ENCODE measurements at regions not wholly inside any gene's neighbourhood (a gene's known extent, or its start where the extent isn't known, plus 50 kb on each side); places are given as distances from the start of the nearest gene placed in this dataset.

DNA sequence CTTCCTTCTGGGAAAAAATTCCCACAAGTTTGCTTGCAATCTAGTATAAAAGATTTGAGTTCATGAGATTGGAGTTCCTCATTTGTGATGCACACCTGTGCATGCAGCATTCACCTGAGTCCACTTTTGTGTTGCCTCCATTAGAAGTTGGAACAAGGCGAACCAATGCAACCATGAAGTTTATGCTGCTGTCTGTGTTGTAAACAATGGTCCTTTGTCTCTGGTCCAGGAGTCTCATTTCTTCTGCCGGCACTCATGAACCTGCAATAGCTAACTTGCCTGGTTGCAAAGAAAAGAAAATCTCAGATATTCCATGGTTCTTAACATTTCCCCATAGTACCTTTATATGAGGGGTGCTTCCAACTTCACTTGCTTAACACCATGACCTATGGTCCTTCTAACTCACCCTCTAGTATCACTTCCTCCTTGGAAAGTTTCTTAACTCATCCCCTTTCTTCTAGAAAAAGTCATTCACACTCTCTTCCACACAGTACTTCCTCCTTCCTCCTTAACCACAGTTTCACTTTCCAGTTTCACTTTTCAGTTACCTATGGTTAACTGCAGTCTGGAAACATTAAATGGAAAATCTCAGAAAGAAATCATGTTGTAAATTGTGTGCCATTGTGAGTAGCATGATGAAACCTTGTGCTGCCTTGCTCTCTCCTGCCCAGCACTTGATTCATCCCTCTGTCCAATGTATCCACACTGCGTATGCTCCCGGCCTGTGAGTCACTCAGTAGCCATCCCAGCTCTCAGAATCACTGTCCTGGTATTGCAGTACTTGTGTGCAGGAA is 128.8 kb upstream of the TRIB2 start:
- TF ChIP-seq, protein P1, sequence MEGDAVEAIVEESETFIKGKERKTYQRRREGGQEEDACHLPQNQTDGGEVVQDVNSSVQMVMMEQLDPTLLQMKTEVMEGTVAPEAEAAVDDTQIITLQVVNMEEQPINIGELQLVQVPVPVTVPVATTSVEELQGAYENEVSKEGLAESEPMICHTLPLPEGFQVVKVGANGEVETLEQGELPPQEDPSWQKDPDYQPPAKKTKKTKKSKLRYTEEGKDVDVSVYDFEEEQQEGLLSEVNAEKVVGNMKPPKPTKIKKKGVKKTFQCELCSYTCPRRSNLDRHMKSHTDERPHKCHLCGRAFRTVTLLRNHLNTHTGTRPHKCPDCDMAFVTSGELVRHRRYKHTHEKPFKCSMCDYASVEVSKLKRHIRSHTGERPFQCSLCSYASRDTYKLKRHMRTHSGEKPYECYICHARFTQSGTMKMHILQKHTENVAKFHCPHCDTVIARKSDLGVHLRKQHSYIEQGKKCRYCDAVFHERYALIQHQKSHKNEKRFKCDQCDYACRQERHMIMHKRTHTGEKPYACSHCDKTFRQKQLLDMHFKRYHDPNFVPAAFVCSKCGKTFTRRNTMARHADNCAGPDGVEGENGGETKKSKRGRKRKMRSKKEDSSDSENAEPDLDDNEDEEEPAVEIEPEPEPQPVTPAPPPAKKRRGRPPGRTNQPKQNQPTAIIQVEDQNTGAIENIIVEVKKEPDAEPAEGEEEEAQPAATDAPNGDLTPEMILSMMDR (IDR thresholded peaks at IDR 0.05; ENCODE audit: low read depth, low read length) = no peak
- TF ChIP-seq EZH2phosphoT487 (IDR thresholded peaks at IDR 0.05; ENCODE audit: low read depth) = 0 out of 2 replicates have a peak, but pooled peaks have one; percentile 62
- Histone ChIP-seq H3K27ac (ENCODE audit: low read length) (no peak overlapping the region), H3K36me3 (replicated peaks; ENCODE audit: low read depth, low read length) (no peaks in the 10 kb centered on the region), H3K79me2 (ENCODE audit: low read length) (no peaks in the 10 kb centered on the region), H3K4me2 (ENCODE audit: low read length) (peak overlapping the region; percentile 58), H3K27me3 (ENCODE audit: low read depth, low read length) (peaks cover 60% of the 10 kb centered on the region), H3K9me3 (ENCODE audit: insufficient read depth, low read length) (0 out of 2 replicates have a peak, but pooled peaks cover 6% of the 10 kb centered on the region), H3K4me3 (ENCODE audit: low read length) (peak overlapping the region; percentile 17; the same call in 1 of the 2 replicates), H3K9ac (ENCODE audit: low read length) (no peak overlapping the region), H2AFZ (ENCODE audit: low read depth, low read length) (no peak overlapping the region), H4K20me1 (ENCODE audit: insufficient read depth, low read length) (no peaks in the 10 kb centered on the region), H3K4me1 (ENCODE audit: low read length) (peaks cover 30% of the 10 kb centered on the region)

DNA sequence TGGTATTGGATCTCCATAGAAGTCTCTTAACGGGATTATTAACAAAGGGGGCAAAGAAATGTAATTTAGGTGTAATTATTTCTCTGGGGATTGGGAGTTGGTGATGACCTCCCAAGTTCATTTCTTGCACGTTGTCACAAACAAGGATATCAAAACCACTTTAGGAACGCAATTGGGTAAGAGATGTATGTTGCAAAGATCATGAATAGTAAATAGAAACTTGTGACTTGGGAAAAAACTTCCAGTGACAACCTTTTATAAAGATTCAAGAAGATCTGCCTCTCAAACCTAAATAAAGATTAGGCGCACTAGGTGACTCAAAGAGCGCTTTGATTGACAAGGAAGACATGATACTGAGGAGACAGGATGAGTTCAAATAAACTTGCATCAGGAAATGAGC is 127.8 kb upstream of the TRIB2 start:
- H2AFZ ChIP-seq (ENCODE audit: low read depth, low read length) = no peak overlapping the region
- H3K4me2 ChIP-seq (ENCODE audit: low read length) = 0 out of 2 replicates have a peak overlapping the region, but pooled peaks have one; percentile 58
- H3K79me2 ChIP-seq (ENCODE audit: low read length) = no peaks in the 10 kb centered on the region
- H3K4me3 ChIP-seq (ENCODE audit: low read length) = no peak overlapping the region
- no peaks in the 10 kb centered on the region for H3K36me3 ChIP-seq (replicated peaks; ENCODE audit: low read depth, low read length)
- no peak overlapping the region for H3K27ac ChIP-seq (ENCODE audit: low read length)
- peaks cover 30% of the 10 kb centered on the region for H3K4me1 ChIP-seq (ENCODE audit: low read length)
- no peaks in the 10 kb centered on the region for H4K20me1 ChIP-seq (ENCODE audit: insufficient read depth, low read length)
- H3K9me3 ChIP-seq (ENCODE audit: insufficient read depth, low read length) = 0 out of 2 replicates have a peak, but pooled peaks cover 6% of the 10 kb centered on the region
- no peak overlapping the region for H3K9ac ChIP-seq (ENCODE audit: low read length)
- H3K27me3 ChIP-seq (ENCODE audit: low read depth, low read length) = peaks cover 58% of the 10 kb centered on the region
- no peak for TF ChIP-seq EZH2phosphoT487 (IDR thresholded peaks at IDR 0.05; ENCODE audit: low read depth)
- TF ChIP-seq, protein P1 (IDR thresholded peaks at IDR 0.05; ENCODE audit: low read depth, low read length) = no peak

DNA sequence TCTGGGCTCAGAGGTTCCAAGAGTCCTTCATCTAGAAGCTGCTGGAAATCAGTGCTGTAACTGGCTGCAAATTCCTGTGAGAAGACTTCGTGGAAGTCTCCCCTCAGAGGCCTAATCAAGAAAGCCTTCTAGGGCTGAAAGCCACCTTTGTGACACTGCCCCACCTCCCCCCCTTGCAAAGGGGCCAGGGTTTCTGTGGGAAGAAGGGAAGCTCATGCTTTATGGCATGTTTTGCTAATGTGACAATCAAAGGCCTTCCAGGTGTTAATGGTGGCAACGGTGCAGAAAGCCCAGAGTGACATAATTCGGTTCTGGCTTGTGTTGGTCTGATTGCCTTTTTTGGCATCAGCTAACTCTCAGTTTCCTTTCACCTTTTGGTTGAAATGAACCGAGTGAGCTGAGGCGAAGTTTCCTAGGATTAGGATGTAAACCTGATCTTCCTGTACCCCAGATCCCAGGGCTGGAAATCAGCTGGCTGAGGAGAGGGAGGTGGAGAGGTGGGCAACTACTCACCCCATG is 126.9 kb upstream of the TRIB2 start:
- H3K4me1 ChIP-seq (ENCODE audit: low read length) = peaks cover 30% of the 10 kb centered on the region
- no peak overlapping the region for H3K4me2 ChIP-seq (ENCODE audit: low read length)
- no peak overlapping the region for H2AFZ ChIP-seq (ENCODE audit: low read depth, low read length)
- no peak overlapping the region for H3K27ac ChIP-seq (ENCODE audit: low read length)
- no peaks in the 10 kb centered on the region for H3K36me3 ChIP-seq (replicated peaks; ENCODE audit: low read depth, low read length)
- no peak overlapping the region for H3K4me3 ChIP-seq (ENCODE audit: low read length)
- TF ChIP-seq, protein P1 (IDR thresholded peaks at IDR 0.05; ENCODE audit: low read depth, low read length) = no peak
- TF ChIP-seq EZH2phosphoT487 (IDR thresholded peaks at IDR 0.05; ENCODE audit: low read depth) = no peak
- peaks cover 58% of the 10 kb centered on the region for H3K27me3 ChIP-seq (ENCODE audit: low read depth, low read length)
- no peak overlapping the region for H3K9ac ChIP-seq (ENCODE audit: low read length)
- 0 out of 2 replicates have a peak, but pooled peaks cover 6% of the 10 kb centered on the region for H3K9me3 ChIP-seq (ENCODE audit: insufficient read depth, low read length)
- no peaks in the 10 kb centered on the region for H3K79me2 ChIP-seq (ENCODE audit: low read length)
- H4K20me1 ChIP-seq (ENCODE audit: insufficient read depth, low read length) = no peaks in the 10 kb centered on the region

DNA sequence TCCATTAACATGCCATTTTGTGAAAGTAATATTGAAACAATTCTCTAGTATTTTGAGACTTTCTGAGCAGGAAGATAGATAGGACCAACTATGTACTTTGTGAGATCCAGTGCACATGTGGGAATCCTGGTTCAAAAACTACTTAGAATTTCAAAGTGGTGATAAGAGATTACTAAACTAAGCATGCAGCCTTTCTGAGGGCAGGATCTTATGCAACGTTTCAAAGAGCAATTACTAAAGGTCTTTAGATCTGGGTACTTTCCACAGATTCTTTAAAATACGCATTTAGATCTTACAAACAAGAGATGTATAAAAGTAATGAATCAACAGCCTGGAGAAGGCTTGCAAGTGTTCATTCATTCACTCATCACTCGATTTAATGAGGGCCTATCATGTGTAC is 124.4 kb upstream of the TRIB2 start:
- peaks cover 30% of the 10 kb centered on the region for H3K4me1 ChIP-seq (ENCODE audit: low read length)
- no peak overlapping the region for H3K4me2 ChIP-seq (ENCODE audit: low read length)
- no peaks in the 10 kb centered on the region for H4K20me1 ChIP-seq (ENCODE audit: insufficient read depth, low read length)
- H3K9me3 ChIP-seq (ENCODE audit: insufficient read depth, low read length) = 0 out of 2 replicates have a peak, but pooled peaks cover 6% of the 10 kb centered on the region
- no peaks in the 10 kb centered on the region for H3K79me2 ChIP-seq (ENCODE audit: low read length)
- H3K36me3 ChIP-seq (replicated peaks; ENCODE audit: low read depth, low read length) = no peaks in the 10 kb centered on the region
- H3K27ac ChIP-seq (ENCODE audit: low read length) = no peak overlapping the region
- H3K27me3 ChIP-seq (ENCODE audit: low read depth, low read length) = peaks cover 43% of the 10 kb centered on the region
- H3K9ac ChIP-seq (ENCODE audit: low read length) = no peak overlapping the region
- H3K4me3 ChIP-seq (ENCODE audit: low read length) = no peak overlapping the region
- H2AFZ ChIP-seq (ENCODE audit: low read depth, low read length) = no peak overlapping the region
- no peak for TF ChIP-seq EZH2phosphoT487 (IDR thresholded peaks at IDR 0.05; ENCODE audit: low read depth)
- TF ChIP-seq, protein P1 (IDR thresholded peaks at IDR 0.05; ENCODE audit: low read depth, low read length) = no peak
